ENCODE measurements at regions not wholly inside any gene's neighbourhood (a gene's known extent, or its start where the extent isn't known, plus 50 kb on each side); places are given as distances from the start of the nearest gene placed in this dataset.

DNA sequence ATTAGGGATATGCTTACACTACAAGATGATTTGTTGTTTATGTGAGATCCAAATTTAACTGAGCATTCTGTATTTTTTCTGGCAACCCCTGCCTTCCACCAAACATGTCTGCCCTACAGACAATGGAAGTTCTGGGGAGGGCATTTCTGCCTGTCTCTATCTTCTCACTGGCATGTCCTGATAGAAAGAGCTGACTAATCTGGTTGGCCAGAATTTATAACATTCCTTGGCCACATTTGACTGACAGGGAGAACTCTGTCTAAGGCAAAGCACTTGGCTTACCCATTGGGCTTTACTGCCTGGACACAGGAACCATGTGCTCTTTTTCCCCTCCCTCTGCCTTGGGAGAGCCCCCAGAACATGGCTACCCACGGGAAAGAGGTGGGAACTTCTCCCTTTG is 70.6 kb upstream of the TMEM178A start:
- no peak overlapping the region for H3K27ac ChIP-seq (ENCODE audit: low read depth in 1 of 2, low read length in 2 of 2)
- WGBS, result 94% methylated on average over 1 of the region's 1 CpG
- H3K36me3 ChIP-seq (ENCODE audit: control insufficient read depth in 4 of 4, insufficient read depth in 3 of 4, low read depth in 1 of 4, low read length in 3 of 4), result no peaks in the 10 kb centered on the region
- H3K9ac ChIP-seq (ENCODE audit: low read depth in 1 of 2, low read length in 2 of 2), result no peak overlapping the region
- H3K27me3 ChIP-seq (ENCODE audit: control insufficient read depth in 4 of 4, insufficient read depth in 4 of 4, low read length in 3 of 4), result no peaks in the 10 kb centered on the region
- H3K4me1 ChIP-seq (ENCODE audit: control insufficient read depth in 4 of 4, insufficient read depth in 4 of 4, low read length in 3 of 4), result no peaks in the 10 kb centered on the region
- no peaks in the 10 kb centered on the region for H3K9me3 ChIP-seq (ENCODE audit: control insufficient read depth in 4 of 4, low read length in 3 of 4)
- TF ChIP-seq, protein P1, sequence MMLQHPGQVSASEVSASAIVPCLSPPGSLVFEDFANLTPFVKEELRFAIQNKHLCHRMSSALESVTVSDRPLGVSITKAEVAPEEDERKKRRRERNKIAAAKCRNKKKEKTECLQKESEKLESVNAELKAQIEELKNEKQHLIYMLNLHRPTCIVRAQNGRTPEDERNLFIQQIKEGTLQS (IDR thresholded peaks at IDR 0.05), result no peak
- TF ChIP-seq FOXA2 (IDR thresholded peaks at IDR 0.05) (no peak), RAD21 (IDR thresholded peaks at IDR 0.05) (no peak)
- TF ChIP-seq, protein P2, sequence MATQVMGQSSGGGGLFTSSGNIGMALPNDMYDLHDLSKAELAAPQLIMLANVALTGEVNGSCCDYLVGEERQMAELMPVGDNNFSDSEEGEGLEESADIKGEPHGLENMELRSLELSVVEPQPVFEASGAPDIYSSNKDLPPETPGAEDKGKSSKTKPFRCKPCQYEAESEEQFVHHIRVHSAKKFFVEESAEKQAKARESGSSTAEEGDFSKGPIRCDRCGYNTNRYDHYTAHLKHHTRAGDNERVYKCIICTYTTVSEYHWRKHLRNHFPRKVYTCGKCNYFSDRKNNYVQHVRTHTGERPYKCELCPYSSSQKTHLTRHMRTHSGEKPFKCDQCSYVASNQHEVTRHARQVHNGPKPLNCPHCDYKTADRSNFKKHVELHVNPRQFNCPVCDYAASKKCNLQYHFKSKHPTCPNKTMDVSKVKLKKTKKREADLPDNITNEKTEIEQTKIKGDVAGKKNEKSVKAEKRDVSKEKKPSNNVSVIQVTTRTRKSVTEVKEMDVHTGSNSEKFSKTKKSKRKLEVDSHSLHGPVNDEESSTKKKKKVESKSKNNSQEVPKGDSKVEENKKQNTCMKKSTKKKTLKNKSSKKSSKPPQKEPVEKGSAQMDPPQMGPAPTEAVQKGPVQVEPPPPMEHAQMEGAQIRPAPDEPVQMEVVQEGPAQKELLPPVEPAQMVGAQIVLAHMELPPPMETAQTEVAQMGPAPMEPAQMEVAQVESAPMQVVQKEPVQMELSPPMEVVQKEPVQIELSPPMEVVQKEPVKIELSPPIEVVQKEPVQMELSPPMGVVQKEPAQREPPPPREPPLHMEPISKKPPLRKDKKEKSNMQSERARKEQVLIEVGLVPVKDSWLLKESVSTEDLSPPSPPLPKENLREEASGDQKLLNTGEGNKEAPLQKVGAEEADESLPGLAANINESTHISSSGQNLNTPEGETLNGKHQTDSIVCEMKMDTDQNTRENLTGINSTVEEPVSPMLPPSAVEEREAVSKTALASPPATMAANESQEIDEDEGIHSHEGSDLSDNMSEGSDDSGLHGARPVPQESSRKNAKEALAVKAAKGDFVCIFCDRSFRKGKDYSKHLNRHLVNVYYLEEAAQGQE (IDR thresholded peaks at IDR 0.05), result no peak
- H3K4me3 ChIP-seq (ENCODE audit: low read depth in 1 of 3, low read length in 3 of 3), result no peak overlapping the region
- DNase-seq (ENCODE audit: low spot score), result no peak

DNA sequence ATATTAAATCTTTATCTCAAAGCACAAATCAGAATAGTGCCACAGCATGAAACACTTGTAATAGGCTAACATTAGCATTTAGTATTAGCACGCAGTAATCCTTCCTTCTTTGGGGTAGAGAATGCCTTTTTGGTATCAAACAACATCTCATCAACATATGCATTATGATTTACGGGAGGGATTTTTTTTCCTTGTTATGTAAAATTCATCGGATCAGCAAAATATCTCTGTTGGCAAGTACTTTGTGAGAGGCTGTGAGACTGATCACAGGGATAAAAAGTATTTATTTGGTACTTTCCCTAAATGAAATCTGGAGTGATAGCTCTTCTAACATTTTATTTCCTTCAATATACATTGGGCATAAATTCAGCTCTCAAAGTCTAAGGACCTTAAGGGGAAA is 68.4 kb upstream of the TMEM178A start:
- no peak overlapping the region for H3K27ac ChIP-seq (ENCODE audit: low read depth in 1 of 2, low read length in 2 of 2)
- H3K4me1 ChIP-seq (ENCODE audit: control insufficient read depth in 4 of 4, insufficient read depth in 4 of 4, low read length in 3 of 4), result no peaks in the 10 kb centered on the region
- no peaks in the 10 kb centered on the region for H3K27me3 ChIP-seq (ENCODE audit: control insufficient read depth in 4 of 4, insufficient read depth in 4 of 4, low read length in 3 of 4)
- no peaks in the 10 kb centered on the region for H3K36me3 ChIP-seq (ENCODE audit: control insufficient read depth in 4 of 4, insufficient read depth in 3 of 4, low read depth in 1 of 4, low read length in 3 of 4)
- TF ChIP-seq JUND (IDR thresholded peaks at IDR 0.05), result no peak
- TF ChIP-seq SP1 (IDR thresholded peaks at IDR 0.05), result no peak
- TF ChIP-seq FOXA2 (IDR thresholded peaks at IDR 0.05), result no peak
- TF ChIP-seq, protein P3, sequence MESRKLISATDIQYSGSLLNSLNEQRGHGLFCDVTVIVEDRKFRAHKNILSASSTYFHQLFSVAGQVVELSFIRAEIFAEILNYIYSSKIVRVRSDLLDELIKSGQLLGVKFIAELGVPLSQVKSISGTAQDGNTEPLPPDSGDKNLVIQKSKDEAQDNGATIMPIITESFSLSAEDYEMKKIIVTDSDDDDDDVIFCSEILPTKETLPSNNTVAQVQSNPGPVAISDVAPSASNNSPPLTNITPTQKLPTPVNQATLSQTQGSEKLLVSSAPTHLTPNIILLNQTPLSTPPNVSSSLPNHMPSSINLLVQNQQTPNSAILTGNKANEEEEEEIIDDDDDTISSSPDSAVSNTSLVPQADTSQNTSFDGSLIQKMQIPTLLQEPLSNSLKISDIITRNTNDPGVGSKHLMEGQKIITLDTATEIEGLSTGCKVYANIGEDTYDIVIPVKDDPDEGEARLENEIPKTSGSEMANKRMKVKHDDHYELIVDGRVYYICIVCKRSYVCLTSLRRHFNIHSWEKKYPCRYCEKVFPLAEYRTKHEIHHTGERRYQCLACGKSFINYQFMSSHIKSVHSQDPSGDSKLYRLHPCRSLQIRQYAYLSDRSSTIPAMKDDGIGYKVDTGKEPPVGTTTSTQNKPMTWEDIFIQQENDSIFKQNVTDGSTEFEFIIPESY (IDR thresholded peaks at IDR 0.05), result no peak
- TF ChIP-seq, protein P4, sequence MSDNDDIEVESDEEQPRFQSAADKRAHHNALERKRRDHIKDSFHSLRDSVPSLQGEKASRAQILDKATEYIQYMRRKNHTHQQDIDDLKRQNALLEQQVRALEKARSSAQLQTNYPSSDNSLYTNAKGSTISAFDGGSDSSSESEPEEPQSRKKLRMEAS (IDR thresholded peaks at IDR 0.05), result no peak
- TF ChIP-seq, protein P1 (IDR thresholded peaks at IDR 0.05), result no peak
- no peak for TF ChIP-seq HNF4A (conservative IDR thresholded peaks at IDR 0.05)
- no peak overlapping the region for H3K4me3 ChIP-seq (ENCODE audit: low read depth in 1 of 3, low read length in 3 of 3)
- 92% methylated on average over 3 of the region's 3 CpGs for WGBS
- no peaks in the 10 kb centered on the region for H3K9me3 ChIP-seq (ENCODE audit: control insufficient read depth in 4 of 4, low read length in 3 of 4)
- no peak overlapping the region for H3K9ac ChIP-seq (ENCODE audit: low read depth in 1 of 2, low read length in 2 of 2)
- DNase-seq (ENCODE audit: low spot score), result no peak

DNA sequence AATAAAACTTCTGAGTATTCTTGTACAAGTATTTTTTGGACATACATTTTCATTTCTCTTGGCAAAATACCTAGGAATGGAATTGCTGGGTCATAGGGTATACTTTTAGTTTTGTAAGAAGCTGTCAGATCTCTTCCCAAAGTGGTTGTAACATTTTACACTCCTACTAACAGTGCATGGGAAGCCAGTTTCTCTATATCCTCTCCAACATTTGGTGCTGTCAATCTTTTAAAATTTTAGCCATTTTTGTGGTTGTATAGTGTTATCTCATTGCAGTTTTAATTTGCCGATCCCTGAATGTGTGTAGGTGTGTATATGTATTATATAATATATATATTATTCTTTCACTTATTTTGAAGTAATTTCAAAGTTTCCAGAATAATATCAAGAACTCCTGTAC is 63.1 kb upstream of the TMEM178A start:
- Histone ChIP-seq H3K9me3 (ENCODE audit: control insufficient read depth in 4 of 4, low read length in 3 of 4) (no peaks in the 10 kb centered on the region), H3K36me3 (ENCODE audit: control insufficient read depth in 4 of 4, insufficient read depth in 3 of 4, low read depth in 1 of 4, low read length in 3 of 4) (no peaks in the 10 kb centered on the region), H3K27me3 (ENCODE audit: control insufficient read depth in 4 of 4, insufficient read depth in 4 of 4, low read length in 3 of 4) (no peaks in the 10 kb centered on the region), H3K27ac (ENCODE audit: low read depth in 1 of 2, low read length in 2 of 2) (no peak overlapping the region), H3K4me1 (ENCODE audit: control insufficient read depth in 4 of 4, insufficient read depth in 4 of 4, low read length in 3 of 4) (peaks cover 0 to 6% (median 0%) of the 10 kb centered on the region in 4 donors), H3K9ac (ENCODE audit: low read depth in 1 of 2, low read length in 2 of 2) (no peak overlapping the region), H3K4me3 (ENCODE audit: low read depth in 1 of 3, low read length in 3 of 3) (no peak overlapping the region)
- WGBS, result 97% methylated on average over 1 of the region's 1 CpG
- TF ChIP-seq FOXA2 (IDR thresholded peaks at IDR 0.05), result no peak
- TF ChIP-seq, protein P2 (IDR thresholded peaks at IDR 0.05), result no peak
- no peak for TF ChIP-seq GABPA (IDR thresholded peaks at IDR 0.05 in 1 of 2, conservative IDR thresholded peaks at IDR 0.05 in 1 of 2)
- TF ChIP-seq FOXA1 (IDR thresholded peaks at IDR 0.05), result no peak
- TF ChIP-seq YY1 (IDR thresholded peaks at IDR 0.05), result no peak
- no peak for TF ChIP-seq SP1 (IDR thresholded peaks at IDR 0.05)
- no peak for TF ChIP-seq HNF4G (IDR thresholded peaks at IDR 0.05)
- TF ChIP-seq TAF1 (conservative IDR thresholded peaks at IDR 0.05), result no peak
- TF ChIP-seq EGR1 (IDR thresholded peaks at IDR 0.05; ENCODE audit: low read depth in 2 of 2), result no peak
- TF ChIP-seq RXRA (IDR thresholded peaks at IDR 0.05), result no peak
- TF ChIP-seq, protein P1 (IDR thresholded peaks at IDR 0.05), result no peak
- DNase-seq (ENCODE audit: low spot score), result no peak
